ENCODE measurements at regions not wholly inside any gene's neighbourhood (a gene's known extent, or its start where the extent isn't known, plus 50 kb on each side); places are given as distances from the start of the nearest gene placed in this dataset.

DNA sequence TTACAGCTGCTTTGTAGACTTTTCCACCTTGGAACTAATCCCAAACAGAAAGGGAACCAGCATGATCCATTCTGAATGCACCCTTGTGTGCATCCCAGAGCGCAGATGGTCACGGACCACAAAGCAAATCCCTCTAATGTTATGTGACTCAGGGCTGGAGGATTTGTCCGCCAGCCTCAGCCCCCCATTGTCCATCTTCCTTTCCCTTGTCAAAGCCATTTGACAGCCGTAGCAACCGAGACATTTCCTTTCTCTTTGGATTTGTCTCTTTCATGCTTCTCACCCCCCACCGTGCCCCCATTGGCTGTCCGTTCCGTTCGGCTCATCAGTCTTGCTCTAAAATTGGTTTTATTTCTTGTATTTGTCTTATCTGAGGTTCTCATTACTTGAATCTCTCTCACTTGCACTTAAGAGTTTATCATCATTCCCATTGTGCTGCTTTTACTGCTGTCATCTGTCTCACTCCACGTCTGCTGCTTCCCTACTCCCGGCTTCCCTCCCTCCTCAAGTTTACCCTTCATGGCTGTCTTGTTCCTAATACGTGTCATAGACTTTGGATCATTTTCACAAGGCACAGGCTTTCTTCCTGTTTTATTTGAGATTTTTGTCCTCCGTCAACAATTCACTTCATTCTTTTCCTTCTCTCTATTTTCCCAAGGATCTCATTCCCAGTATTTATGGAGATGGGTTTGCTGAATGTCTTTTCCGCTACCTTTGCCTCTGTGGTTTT, 163.4 kb upstream of the ERCC4 start:
- no peak overlapping the region for H3K27ac Mint-ChIP-seq (ENCODE audit: low read depth)
- DNase-seq (ENCODE audit: low spot score in 2 of 2) (no peak), ATAC-seq (replicated peaks; ENCODE audit: extremely low read depth, poor library complexity, severe bottlenecking) (no peak)
- no peaks in the 10 kb centered on the region for H3K4me1 Mint-ChIP-seq
- peaks cover 12% of the 10 kb centered on the region for H3K9me3 Mint-ChIP-seq
- H3K4me3 Mint-ChIP-seq: no peak overlapping the region
- H3K27me3 Mint-ChIP-seq: no peaks in the 10 kb centered on the region
- no peaks in the 10 kb centered on the region for H3K36me3 Mint-ChIP-seq (ENCODE audit: insufficient read depth)

GRCh38 chr16:13766334-13766733, 153.6 kb upstream of the ERCC4 start:
- Mint-ChIP-seq H3K4me1 (no peaks in the 10 kb centered on the region), H3K9me3 (peaks cover 10% of the 10 kb centered on the region), H3K27ac (ENCODE audit: low read depth) (no peak overlapping the region), H3K4me3 (no peak overlapping the region), H3K27me3 (no peaks in the 10 kb centered on the region), H3K36me3 (ENCODE audit: insufficient read depth) (peaks cover 2% of the 10 kb centered on the region)
- ATAC-seq (replicated peaks; ENCODE audit: extremely low read depth, poor library complexity, severe bottlenecking) (no peak), DNase-seq (ENCODE audit: low spot score in 2 of 2) (no peak)

DNA sequence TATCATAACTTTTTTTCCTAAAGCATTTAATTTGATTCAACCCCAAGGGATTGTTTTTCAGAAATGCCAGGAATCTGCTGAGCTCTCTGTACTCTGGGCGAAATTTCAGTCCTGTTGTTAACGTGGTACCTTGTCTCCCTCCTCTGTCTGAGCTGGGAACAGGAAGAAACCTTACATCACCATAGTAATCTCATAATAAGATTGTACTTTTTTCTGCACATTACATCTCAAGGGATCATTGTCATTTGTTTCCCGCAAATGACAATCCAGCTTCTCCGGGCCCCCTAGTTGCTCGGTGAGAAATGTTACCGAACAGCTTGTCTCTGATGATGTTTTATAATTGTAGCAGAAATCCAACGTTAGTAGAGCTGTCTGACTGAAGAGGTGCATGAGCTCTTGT, 152.7 kb upstream of the ERCC4 start:
- H3K36me3 Mint-ChIP-seq (ENCODE audit: insufficient read depth): peaks cover 2% of the 10 kb centered on the region
- H3K9me3 Mint-ChIP-seq: peaks cover 10% of the 10 kb centered on the region
- DNase-seq (ENCODE audit: low spot score in 2 of 2) (no peak), ATAC-seq (replicated peaks; ENCODE audit: extremely low read depth, poor library complexity, severe bottlenecking) (no peak)
- no peaks in the 10 kb centered on the region for H3K27me3 Mint-ChIP-seq
- H3K4me3 Mint-ChIP-seq: no peak overlapping the region
- H3K4me1 Mint-ChIP-seq: no peaks in the 10 kb centered on the region
- no peak overlapping the region for H3K27ac Mint-ChIP-seq (ENCODE audit: low read depth)

DNA sequence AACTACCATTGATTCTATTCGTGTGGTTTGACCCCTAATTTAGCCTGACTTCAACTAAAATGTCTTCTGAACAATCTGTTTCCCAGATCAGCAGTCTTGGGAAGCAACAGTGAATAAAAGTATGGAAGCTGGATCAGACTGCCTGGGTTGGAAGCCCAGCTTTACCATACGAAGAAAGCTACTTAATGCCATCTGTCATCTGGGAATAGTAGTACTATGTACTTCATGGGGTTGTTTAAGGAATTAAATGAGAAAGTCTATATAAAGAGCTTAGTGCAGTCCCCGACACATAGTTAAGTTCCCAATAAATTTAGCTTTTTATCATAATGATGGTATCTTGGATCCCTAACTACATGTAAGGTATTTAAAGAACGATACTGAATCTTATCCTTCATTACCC, 151.5 kb upstream of the ERCC4 start:
- Mint-ChIP-seq H3K27ac (ENCODE audit: low read depth) (no peak overlapping the region), H3K36me3 (ENCODE audit: insufficient read depth) (peaks cover 1% of the 10 kb centered on the region), H3K27me3 (peaks cover 10% of the 10 kb centered on the region), H3K4me3 (no peak overlapping the region), H3K4me1 (no peaks in the 10 kb centered on the region), H3K9me3 (peaks cover 13% of the 10 kb centered on the region)
- ATAC-seq (replicated peaks; ENCODE audit: extremely low read depth, poor library complexity, severe bottlenecking): no peak
- DNase-seq (ENCODE audit: low spot score in 2 of 2): no peak

DNA sequence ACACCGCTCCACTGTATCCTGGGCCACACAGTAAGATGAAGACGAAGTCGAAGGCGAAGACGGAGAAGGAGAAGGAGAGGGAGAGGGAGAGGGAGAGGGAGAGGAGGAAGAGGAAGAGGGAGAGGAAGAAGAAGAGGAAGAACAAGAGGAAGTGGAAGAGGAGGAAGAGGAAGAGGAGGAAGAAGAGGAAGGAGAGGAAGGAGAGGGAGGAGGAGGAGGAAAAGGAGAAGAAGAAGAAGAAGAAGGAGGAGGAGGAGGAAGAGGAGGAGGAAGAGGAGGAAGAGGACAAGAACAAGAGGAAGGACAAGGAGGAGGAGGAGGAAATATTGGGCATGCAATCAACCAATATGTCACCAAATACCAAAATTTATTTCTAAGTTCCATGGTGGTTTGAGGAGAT, 149.5 kb upstream of the ERCC4 start:
- Mint-ChIP-seq H3K27ac (ENCODE audit: low read depth) (no peak overlapping the region), H3K36me3 (ENCODE audit: insufficient read depth) (no peaks in the 10 kb centered on the region), H3K9me3 (peaks cover 23% of the 10 kb centered on the region), H3K4me3 (no peak overlapping the region), H3K27me3 (peaks cover 12% of the 10 kb centered on the region), H3K4me1 (no peaks in the 10 kb centered on the region)
- ATAC-seq (replicated peaks; ENCODE audit: extremely low read depth, poor library complexity, severe bottlenecking) (no peak), DNase-seq (ENCODE audit: low spot score in 2 of 2) (no peak)

DNA sequence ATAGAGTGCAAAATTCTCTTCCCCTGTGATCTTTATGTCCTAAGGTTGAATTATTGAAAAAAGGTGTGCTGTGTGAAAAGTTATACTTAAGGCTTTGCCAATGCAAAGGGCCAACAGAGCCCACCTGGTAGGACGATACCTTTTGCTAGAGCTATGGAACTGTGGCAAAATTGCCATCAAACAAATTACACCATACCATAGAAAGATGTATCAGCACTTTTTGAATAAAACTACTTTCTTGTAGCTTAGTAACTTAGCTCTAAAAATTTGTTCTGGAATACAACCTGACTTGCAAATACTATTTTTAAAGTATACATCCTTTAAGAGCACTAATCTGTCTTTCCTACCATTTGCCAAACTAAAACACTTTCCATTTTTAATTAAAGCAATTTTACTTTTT, 147.2 kb upstream of the ERCC4 start:
- no peaks in the 10 kb centered on the region for H3K36me3 Mint-ChIP-seq (ENCODE audit: insufficient read depth)
- peaks cover 12% of the 10 kb centered on the region for H3K27me3 Mint-ChIP-seq
- ATAC-seq (replicated peaks; ENCODE audit: extremely low read depth, poor library complexity, severe bottlenecking) (no peak), DNase-seq (ENCODE audit: low spot score in 2 of 2) (no peak)
- no peaks in the 10 kb centered on the region for H3K4me1 Mint-ChIP-seq
- H3K4me3 Mint-ChIP-seq: no peak overlapping the region
- peaks cover 23% of the 10 kb centered on the region for H3K9me3 Mint-ChIP-seq
- H3K27ac Mint-ChIP-seq (ENCODE audit: low read depth): no peak overlapping the region

GRCh38 chr16:13779676-13780075, 140.3 kb upstream of the ERCC4 start:
- H3K36me3 Mint-ChIP-seq (ENCODE audit: insufficient read depth): no peaks in the 10 kb centered on the region
- H3K4me1 Mint-ChIP-seq: no peaks in the 10 kb centered on the region
- H3K27ac Mint-ChIP-seq (ENCODE audit: low read depth): no peak overlapping the region
- ATAC-seq (replicated peaks; ENCODE audit: extremely low read depth, poor library complexity, severe bottlenecking) (no peak), DNase-seq (ENCODE audit: low spot score in 2 of 2) (no peak)
- peaks cover 21% of the 10 kb centered on the region for H3K27me3 Mint-ChIP-seq
- peaks cover 11% of the 10 kb centered on the region for H3K9me3 Mint-ChIP-seq
- no peak overlapping the region for H3K4me3 Mint-ChIP-seq

DNA sequence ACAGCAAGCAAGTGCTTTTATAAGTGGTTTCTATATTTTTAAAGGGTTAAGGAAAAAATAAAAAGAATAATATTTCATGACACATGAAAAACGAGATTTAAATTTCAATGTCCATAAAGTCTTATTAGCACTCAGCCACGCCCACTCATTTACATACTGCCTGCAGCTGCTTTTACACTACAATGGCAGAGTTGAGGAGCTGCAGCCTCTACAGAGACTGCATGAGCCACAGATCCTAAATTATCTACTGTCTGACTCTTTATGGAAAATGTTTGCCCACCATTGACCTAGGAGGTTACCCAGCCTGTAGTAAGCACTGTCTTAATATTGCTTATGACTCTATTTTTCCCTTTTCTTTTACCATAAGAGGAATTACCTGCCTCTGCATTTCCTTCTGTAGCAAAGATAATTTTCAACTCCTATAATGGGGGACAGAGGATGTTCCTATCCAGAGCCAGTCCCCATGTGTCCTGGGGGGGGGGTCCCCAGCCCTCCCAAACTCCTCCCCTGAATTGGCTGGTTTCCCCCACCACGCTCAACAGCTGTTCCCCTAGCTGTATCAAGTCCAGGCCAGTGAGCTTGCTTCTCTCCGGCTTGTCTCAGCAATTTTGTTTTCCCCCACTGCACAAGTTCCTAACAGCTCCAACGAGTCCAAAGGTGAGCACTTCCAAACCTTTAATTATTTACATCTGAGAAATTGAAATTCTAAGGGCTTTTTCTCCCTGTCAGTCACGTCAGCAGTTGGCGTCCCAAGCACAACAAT, 139.4 kb upstream of the ERCC4 start:
- no peaks in the 10 kb centered on the region for H3K36me3 Mint-ChIP-seq (ENCODE audit: insufficient read depth)
- H3K4me3 Mint-ChIP-seq: no peak overlapping the region
- H3K4me1 Mint-ChIP-seq: no peaks in the 10 kb centered on the region
- no peak overlapping the region for H3K27ac Mint-ChIP-seq (ENCODE audit: low read depth)
- peaks cover 21% of the 10 kb centered on the region for H3K27me3 Mint-ChIP-seq
- DNase-seq (ENCODE audit: low spot score in 2 of 2): no peak
- peaks cover 4% of the 10 kb centered on the region for H3K9me3 Mint-ChIP-seq
- no peak for ATAC-seq (replicated peaks; ENCODE audit: extremely low read depth, poor library complexity, severe bottlenecking)

GRCh38 chr16:13781169-13781564, 138.8 kb upstream of the ERCC4 start:
- no peaks in the 10 kb centered on the region for H3K9me3 Mint-ChIP-seq
- no peak overlapping the region for H3K4me3 Mint-ChIP-seq
- ATAC-seq (replicated peaks; ENCODE audit: extremely low read depth, poor library complexity, severe bottlenecking) (no peak), DNase-seq (ENCODE audit: low spot score in 2 of 2) (no peak)
- no peak overlapping the region for H3K27ac Mint-ChIP-seq (ENCODE audit: low read depth)
- H3K4me1 Mint-ChIP-seq: no peaks in the 10 kb centered on the region
- H3K36me3 Mint-ChIP-seq (ENCODE audit: insufficient read depth): no peaks in the 10 kb centered on the region
- H3K27me3 Mint-ChIP-seq: peaks cover 21% of the 10 kb centered on the region

GRCh38 chr16:13781575-13782338, 138.2 kb upstream of the ERCC4 start:
- ATAC-seq (replicated peaks; ENCODE audit: extremely low read depth, poor library complexity, severe bottlenecking) (no peak), DNase-seq (ENCODE audit: low spot score in 2 of 2) (no peak)
- Mint-ChIP-seq H3K36me3 (ENCODE audit: insufficient read depth) (no peaks in the 10 kb centered on the region), H3K27ac (ENCODE audit: low read depth) (no peak overlapping the region), H3K4me3 (no peak overlapping the region), H3K27me3 (peaks cover 21% of the 10 kb centered on the region), H3K9me3 (no peaks in the 10 kb centered on the region), H3K4me1 (no peaks in the 10 kb centered on the region)

DNA sequence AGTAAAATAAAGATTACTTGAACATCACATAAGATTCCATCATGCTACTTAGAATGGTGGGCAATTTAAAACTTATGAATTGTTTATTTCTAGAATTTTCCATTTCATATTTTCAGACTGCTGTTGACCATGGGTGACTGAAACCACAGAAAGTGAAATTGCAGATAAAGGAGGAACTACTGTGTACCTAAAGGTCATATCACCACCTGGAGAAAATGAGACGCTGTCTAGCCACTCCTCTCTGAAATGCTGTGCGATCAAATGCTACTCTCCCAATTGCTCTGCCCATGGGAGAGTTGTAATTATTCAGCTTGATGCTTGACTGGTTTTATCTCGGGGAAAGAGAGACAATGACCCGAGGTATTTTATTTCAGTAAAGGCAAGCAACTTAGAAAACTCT, 128.9 kb upstream of the ERCC4 start:
- H3K4me3 Mint-ChIP-seq: no peak overlapping the region
- H3K27ac Mint-ChIP-seq (ENCODE audit: low read depth): no peak overlapping the region
- H3K9me3 Mint-ChIP-seq: peaks cover 9% of the 10 kb centered on the region
- DNase-seq (ENCODE audit: low spot score in 2 of 2): no peak
- H3K4me1 Mint-ChIP-seq: no peaks in the 10 kb centered on the region
- H3K36me3 Mint-ChIP-seq (ENCODE audit: insufficient read depth): peaks cover 1% of the 10 kb centered on the region
- ATAC-seq (replicated peaks; ENCODE audit: extremely low read depth, poor library complexity, severe bottlenecking): no peak
- peaks cover 19% of the 10 kb centered on the region for H3K27me3 Mint-ChIP-seq

- Mint-ChIP-seq H3K4me3 (no peak overlapping the region), H3K4me1 (no peaks in the 10 kb centered on the region), H3K27ac (ENCODE audit: low read depth) (no peak overlapping the region), H3K36me3 (ENCODE audit: insufficient read depth) (peaks cover 1% of the 10 kb centered on the region), H3K9me3 (peaks cover 9% of the 10 kb centered on the region), H3K27me3 (peaks cover 19% of the 10 kb centered on the region)
- no peak for ATAC-seq (replicated peaks; ENCODE audit: extremely low read depth, poor library complexity, severe bottlenecking)
- DNase-seq (ENCODE audit: low spot score in 2 of 2): no peak
Measured at GRCh38 chr16:13793841-13794409, 126.0 kb upstream of the ERCC4 start.
